Small intestine (tissue), 7 donors: ENCODE measurements at regions not wholly inside any gene's neighbourhood (a gene's known extent, or its start where the extent isn't known, plus 50 kb on each side); places are given as distances from the start of the nearest gene placed in this dataset.
A peak's percentile ranks its signal among the peaks of the same experiment; 100 is the strongest.

Experiments used
- DNase-seq, 2 donors: peaks; one replicate each; pipeline versions ENCODE4 v3.0.0 to v3.0.0-alpha.2; 2013
- FAIRE-seq: peaks from 2 replicates; lab custom pipeline; 2012; peaks lifted over from hg19 to GRCh38; lab: Jason Lieb, UNC
- H3K27ac ChIP-seq, 3 donors: one replicate each; pipeline ENCODE4 v1.5.1; 2013; ENCODE audit warnings: low read length in 2 of 3, mild to moderate bottlenecking in 2 of 3, control low read depth in 1 of 3, inconsistent platforms in 1 of 3, low read depth in 1 of 3, moderate library complexity in 1 of 3
- H3K27me3 ChIP-seq, 3 donors: one replicate each; pipeline ENCODE4 v1.6.1; 2013; ENCODE audit warnings: low read length in 3 of 3, inconsistent platforms in 1 of 3; ENCODE audit not compliant: control insufficient read depth in 3 of 3, insufficient read depth in 3 of 3
- H3K36me3 ChIP-seq, 3 donors: one replicate each; pipeline ENCODE4 v1.6.1; 2013; ENCODE audit warnings: low read length in 3 of 3, inconsistent platforms in 1 of 3, low read depth in 1 of 3, mild to moderate bottlenecking in 1 of 3, moderate library complexity in 1 of 3; ENCODE audit not compliant: control insufficient read depth in 3 of 3, insufficient read depth in 2 of 3
- H3K4me1 ChIP-seq, 3 donors: one replicate each; pipeline ENCODE4 v1.6.1; 2013; ENCODE audit warnings: low read length in 2 of 3, inconsistent platforms in 1 of 3, low read depth in 1 of 3, mild to moderate bottlenecking in 1 of 3, moderate library complexity in 1 of 3; ENCODE audit not compliant: control insufficient read depth in 3 of 3, insufficient read depth in 2 of 3
- H3K4me3 ChIP-seq, 3 donors: one replicate each; pipeline ENCODE4 v1.5.1; 2013; ENCODE audit warnings: low read length in 3 of 3, control low read depth in 1 of 3, inconsistent platforms in 1 of 3, low read depth in 1 of 3, mild to moderate bottlenecking in 1 of 3, moderate library complexity in 1 of 3
- H3K9me3 ChIP-seq, 2 donors: one replicate each; pipeline ENCODE4 v1.6.1; 2013; ENCODE audit warnings: low read depth in 1 of 2, low read length in 1 of 2; ENCODE audit not compliant: control insufficient read depth in 2 of 2, insufficient read depth in 1 of 2
- WGBS, 3 donors: extraction: QIAGEN DNeasy Blood & Tissue Kit; methylation state at CpG; one replicate each; pipeline ENCODE4 v1.1.7; 2013; 5-methylcytosine and 5-hydroxymethylcytosine counted together
- donor health status: healthy with polysubstance abuse.
- donor health status: control.
- donor health status: control.
- donor health status: Bipolar disorder and iron deficiency.
- donor health status: healthy.

GRCh38 chr5:85910335-85910734 lies 707.4 kb upstream of the COX7C start:
- no peak for DNase-seq
- WGBS, 3 donors: 80 to 95% (median 90%) methylated on average over 2 of the region's 2 CpGs
- Histone ChIP-seq H3K27me3 (no peaks in the 10 kb centered on the region), H3K4me3 (no peak overlapping the region), H3K9me3 (no peaks in the 10 kb centered on the region), H3K36me3 (no peaks in the 10 kb centered on the region), H3K27ac (no peak overlapping the region), H3K4me1 (no peaks in the 10 kb centered on the region)
- FAIRE-seq: peak; percentile 99

- WGBS, 3 donors: 67 to 85% (median 72%) methylated on average over 4 of the region's 4 CpGs
- no peaks in the 10 kb centered on the region for H3K36me3 ChIP-seq
- DNase-seq (no peak), FAIRE-seq (no peak)
- no peaks in the 10 kb centered on the region for H3K27me3 ChIP-seq
- H3K4me3 ChIP-seq: no peak overlapping the region
- no peak overlapping the region for H3K27ac ChIP-seq
- H3K9me3 ChIP-seq: peaks cover 0 to 13% of the 10 kb centered on the region in 2 donors
- no peaks in the 10 kb centered on the region for H3K4me1 ChIP-seq
These were observed 696.8 kb upstream of the COX7C start for GRCh38 chr5:85920984-85921383.

- Histone ChIP-seq H3K27me3 (no peaks in the 10 kb centered on the region), H3K27ac (no peak overlapping the region), H3K4me3 (no peak overlapping the region), H3K36me3 (no peaks in the 10 kb centered on the region), H3K9me3 (peaks cover 0 to 13% of the 10 kb centered on the region in 2 donors), H3K4me1 (no peaks in the 10 kb centered on the region)
- 35 to 73% (median 38%) methylated on average over 2 of the region's 2 CpGs for WGBS, 3 donors
- DNase-seq (no peak), FAIRE-seq (no peak)
These were observed 696.2 kb upstream of the COX7C start for GRCh38 chr5:85921590-85921989.

- Histone ChIP-seq H3K27ac (no peak overlapping the region), H3K4me1 (no peaks in the 10 kb centered on the region), H3K9me3 (no peaks in the 10 kb centered on the region), H3K27me3 (no peaks in the 10 kb centered on the region), H3K36me3 (no peaks in the 10 kb centered on the region), H3K4me3 (no peak overlapping the region)
- FAIRE-seq (no peak), DNase-seq (no peak)
- 87 to 90% (median 87%) methylated on average over 4 of the region's 4 CpGs for whole genome bisulfite sequencing, 3 donors
These were observed 690.1 kb upstream of the COX7C start for GRCh38 chr5:85927632-85928031.

GRCh38 chr5:85929713-85930112 lies 688.0 kb upstream of the COX7C start:
- H3K4me1 ChIP-seq: no peaks in the 10 kb centered on the region
- H3K27ac ChIP-seq: no peak overlapping the region
- 87 to 90% (median 89%) methylated on average over 2 of the region's 2 CpGs for WGBS, 3 donors
- no peaks in the 10 kb centered on the region for H3K9me3 ChIP-seq
- H3K36me3 ChIP-seq: no peaks in the 10 kb centered on the region
- no peak for DNase-seq
- H3K27me3 ChIP-seq: no peaks in the 10 kb centered on the region
- H3K4me3 ChIP-seq: no peak overlapping the region
- FAIRE-seq: no peak

- no peak for FAIRE-seq
- Histone ChIP-seq H3K27ac (no peak overlapping the region), H3K27me3 (no peaks in the 10 kb centered on the region), H3K4me3 (no peak overlapping the region), H3K9me3 (no peaks in the 10 kb centered on the region), H3K36me3 (no peaks in the 10 kb centered on the region), H3K4me1 (no peaks in the 10 kb centered on the region)
- no peak for DNase-seq
- 66 to 80% (median 68%) methylated on average over 3 of the region's 3 CpGs for WGBS, 3 donors
These were observed 686.5 kb upstream of the COX7C start for GRCh38 chr5:85931220-85931619.

GRCh38 chr5:85938201-85938600 lies 679.5 kb upstream of the COX7C start:
- 45 to 59% (median 46%) methylated on average over 3 of the region's 3 CpGs for WGBS, 3 donors
- H3K36me3 ChIP-seq: no peaks in the 10 kb centered on the region
- FAIRE-seq: no peak

GRCh38 chr5:85951707-85952210 lies 666.0 kb upstream of the COX7C start:
- no peak overlapping the region for H3K4me3 ChIP-seq
- H3K36me3 ChIP-seq: no peaks in the 10 kb centered on the region
- FAIRE-seq: no peak
- H3K9me3 ChIP-seq: no peaks in the 10 kb centered on the region
- whole genome bisulfite sequencing, 3 donors: 78 to 86% (median 80%) methylated on average over 3 of the region's 3 CpGs
- H3K27me3 ChIP-seq: no peaks in the 10 kb centered on the region
- no peak for DNase-seq
- H3K4me1 ChIP-seq: no peaks in the 10 kb centered on the region
- H3K27ac ChIP-seq: no peak overlapping the region

More at GRCh38 chr5:85938201-85938600, 679.5 kb upstream of the COX7C start:
- H3K27me3 ChIP-seq: no peaks in the 10 kb centered on the region
- no peak overlapping the region for H3K27ac ChIP-seq
- H3K4me1 ChIP-seq: no peaks in the 10 kb centered on the region
- no peak for DNase-seq
- H3K9me3 ChIP-seq: no peaks in the 10 kb centered on the region
- H3K4me3 ChIP-seq: no peak overlapping the region

GRCh38 chr5:85952680-85953079 lies 665.1 kb upstream of the COX7C start:
- H3K27ac ChIP-seq: no peak overlapping the region
- no peaks in the 10 kb centered on the region for H3K27me3 ChIP-seq
- no peak for FAIRE-seq
- no peaks in the 10 kb centered on the region for H3K36me3 ChIP-seq
- WGBS, 3 donors: 86 to 90% (median 88%) methylated on average over 2 of the region's 2 CpGs
- H3K4me1 ChIP-seq: no peaks in the 10 kb centered on the region
- DNase-seq: no peak
- H3K9me3 ChIP-seq: no peaks in the 10 kb centered on the region
- H3K4me3 ChIP-seq: no peak overlapping the region
